Neural progenitor cell (in vitro differentiated cells): ENCODE measurements at regions not wholly inside any gene's neighbourhood (a gene's known extent, or its start where the extent isn't known, plus 50 kb on each side); places are given as distances from the start of the nearest gene placed in this dataset.

ENCODE experiments used
- DNase-seq: peaks from one replicate; pipeline ENCODE4 v3.0.0-alpha.2; 2016; ENCODE audit warnings: low spot score
- H2AFZ ChIP-seq: fragments of 200-600 bp; sonication (generic); replicated peaks from 2 replicates; pipeline ENCODE4 v1.6.1; 2016; ENCODE audit warnings: antibody characterized with exemption
- H3F3A ChIP-seq: fragments of 200-600 bp; sonication (generic); 2 replicates; pipeline ENCODE4 v1.6.1; 2016; ENCODE audit warnings: antibody characterized with exemption, low read depth
- H3K27ac ChIP-seq: fragments of 200-600 bp; sonication (generic); 2 replicates; pipeline ENCODE4 v1.5.1; 2016; ENCODE audit warnings: mild to moderate bottlenecking
- H3K27me3 ChIP-seq: fragments of 200-600 bp; sonication (generic); 2 replicates; pipeline ENCODE4 v1.6.1; 2016; ENCODE audit warnings: mild to moderate bottlenecking, moderate library complexity
- H3K36me3 ChIP-seq: fragments of 200-600 bp; sonication (generic); 2 replicates; pipeline ENCODE4 v1.5.1; 2016
- H3K4me1 ChIP-seq: fragments of 200-600 bp; sonication (generic); 2 replicates; pipeline ENCODE4 v1.6.1; 2016; ENCODE audit warnings: mixed run types
- H3K4me2 ChIP-seq: fragments of 200-600 bp; sonication (generic); 2 replicates; pipeline ENCODE4 v1.6.1; 2016
- H3K4me3 ChIP-seq: fragments of 200-600 bp; sonication (generic); 2 replicates; pipeline ENCODE4 v1.5.1; 2016
- H3K79me2 ChIP-seq: fragments of 200-600 bp; sonication (generic); 2 replicates; pipeline ENCODE4 v1.6.1; 2016; ENCODE audit warnings: low read depth
- H3K9ac ChIP-seq: fragments of 200-600 bp; sonication (generic); 2 replicates; pipeline ENCODE4 v1.6.1; 2016
- H3K9me3 ChIP-seq: fragments of 200-600 bp; sonication (generic); 2 replicates; pipeline ENCODE4 v1.5.1; 2016; ENCODE audit warnings: low read depth
- H4K20me1 ChIP-seq: fragments of 200-600 bp; sonication (generic); 2 replicates; pipeline ENCODE4 v1.6.1; 2016; ENCODE audit warnings: low read depth
- H3K27ac Mint-ChIP-seq: 3 replicates; pipeline ENCODE4 v1.8.0; 2021; ENCODE audit warnings: mixed read lengths
- H3K27me3 Mint-ChIP-seq: 2 replicates; pipeline ENCODE4 v1.8.0; 2022; ENCODE audit warnings: low read depth, mild to moderate bottlenecking, inconsistent platforms, moderate library complexity, mixed read lengths; ENCODE audit not compliant: insufficient read depth
- H3K36me3 Mint-ChIP-seq: 3 replicates; pipeline ENCODE4 v1.8.0; 2021; ENCODE audit warnings: mixed read lengths
- H3K4me1 Mint-ChIP-seq: 3 replicates; pipeline ENCODE4 v1.8.0; 2021; ENCODE audit warnings: mixed read lengths
- H3K4me3 Mint-ChIP-seq: 3 replicates; pipeline ENCODE4 v1.8.0; 2021; ENCODE audit warnings: mild to moderate bottlenecking, moderate library complexity, mixed read lengths
- H3K9me3 Mint-ChIP-seq: 3 replicates; pipeline ENCODE4 v1.8.0; 2020; ENCODE audit warnings: mixed read lengths
- CTCF ChIP-seq: fragments of 200-600 bp; sonication (generic); IDR thresholded peaks from 2 replicates; pipeline ENCODE4 v1.5.1; 2017; ENCODE audit warnings: antibody characterized with exemption, mild to moderate bottlenecking
- EZH2 ChIP-seq: fragments of 200-600 bp; sonication (generic); IDR thresholded peaks from 2 replicates; pipeline ENCODE4 v1.6.1; 2017; ENCODE audit warnings: antibody characterized with exemption, mild to moderate bottlenecking, moderate library complexity
- EZH2phosphoT487 ChIP-seq: fragments of 200-600 bp; sonication (generic); IDR thresholded peaks from 2 replicates; pipeline ENCODE4 v1.6.1; 2017; ENCODE audit warnings: antibody characterized with exemption

- Mint-ChIP-seq H3K36me3 (no peaks in the 10 kb centered on the region), H3K4me1 (no peaks in the 10 kb centered on the region)
- H2AFZ ChIP-seq, result peak overlapping the region; percentile 20
Observed at GRCh38 chr14:42149609-42150261, 543.1 kb downstream of the LRFN5 start.

DNA sequence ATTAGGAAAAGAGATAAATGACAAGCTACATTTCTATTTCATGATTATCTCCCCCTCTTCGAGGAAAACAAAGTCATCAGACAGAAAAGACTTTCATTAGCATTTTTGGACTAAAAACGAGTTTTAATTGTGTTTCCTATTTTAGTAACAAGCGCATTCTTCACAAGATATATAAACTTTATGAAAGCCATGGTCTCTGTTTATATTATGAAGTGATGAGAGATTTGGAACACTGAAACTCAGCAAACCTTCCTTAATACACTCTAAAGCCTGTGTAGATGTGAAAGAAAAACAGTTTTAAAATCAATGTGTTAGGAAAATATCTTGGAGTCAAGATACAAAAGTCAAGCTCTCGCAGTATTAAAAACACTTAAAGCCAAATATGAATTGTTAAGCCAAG is 539.1 kb downstream of the LRFN5 start:
- Histone ChIP-seq H3K4me2 (no peak overlapping the region), H3K4me3 (no peak overlapping the region), H3K27ac (no peak overlapping the region), H3K9ac (no peak overlapping the region), H4K20me1 (no peaks in the 10 kb centered on the region), H3F3A (no peaks in the 10 kb centered on the region), H3K9me3 (no peaks in the 10 kb centered on the region), H3K4me1 (no peaks in the 10 kb centered on the region), H2AFZ (no peak overlapping the region), H3K79me2 (no peaks in the 10 kb centered on the region), H3K27me3 (no peaks in the 10 kb centered on the region), H3K36me3 (no peaks in the 10 kb centered on the region)
- DNase-seq, result no peak
- Mint-ChIP-seq H3K9me3 (no peaks in the 10 kb centered on the region), H3K27ac (no peak overlapping the region), H3K4me3 (no peak overlapping the region), H3K36me3 (no peaks in the 10 kb centered on the region), H3K4me1 (no peaks in the 10 kb centered on the region), H3K27me3 (no peaks in the 10 kb centered on the region)
- no peak for TF ChIP-seq EZH2
- TF ChIP-seq CTCF, result no peak
- TF ChIP-seq EZH2phosphoT487, result no peak

More at GRCh38 chr14:42149609-42150261, 543.1 kb downstream of the LRFN5 start:
- Histone ChIP-seq H3K9me3 (no peaks in the 10 kb centered on the region), H3K27ac (no peak overlapping the region), H3F3A (no peaks in the 10 kb centered on the region), H3K36me3 (no peaks in the 10 kb centered on the region), H3K4me2 (no peak overlapping the region), H4K20me1 (no peaks in the 10 kb centered on the region), H3K27me3 (no peaks in the 10 kb centered on the region), H3K4me1 (no peaks in the 10 kb centered on the region), H3K79me2 (no peaks in the 10 kb centered on the region), H3K9ac (no peak overlapping the region), H3K4me3 (no peak overlapping the region)
- TF ChIP-seq EZH2phosphoT487, result no peak
- no peak for TF ChIP-seq CTCF
- TF ChIP-seq EZH2, result no peak
- Mint-ChIP-seq H3K27me3 (no peaks in the 10 kb centered on the region), H3K9me3 (no peaks in the 10 kb centered on the region), H3K27ac (no peak overlapping the region), H3K4me3 (no peak overlapping the region)
- DNase-seq, result no peak

GRCh38 chr14:42143114-42143513 is 536.4 kb downstream of the LRFN5 start:
- no peak overlapping the region for H3K27ac ChIP-seq
- no peak overlapping the region for H3K9ac ChIP-seq
- H3K79me2 ChIP-seq, result no peaks in the 10 kb centered on the region
- no peak overlapping the region for H3K27ac Mint-ChIP-seq
- H3K9me3 Mint-ChIP-seq, result no peaks in the 10 kb centered on the region
- no peaks in the 10 kb centered on the region for H3K9me3 ChIP-seq
- H3K4me1 ChIP-seq, result no peaks in the 10 kb centered on the region
- TF ChIP-seq EZH2phosphoT487, result no peak
- TF ChIP-seq EZH2, result no peak
- no peak for TF ChIP-seq CTCF
- no peaks in the 10 kb centered on the region for H3F3A ChIP-seq
- H3K4me1 Mint-ChIP-seq, result no peaks in the 10 kb centered on the region
- H3K36me3 Mint-ChIP-seq, result no peaks in the 10 kb centered on the region
- H3K27me3 Mint-ChIP-seq, result no peaks in the 10 kb centered on the region
- no peak overlapping the region for H2AFZ ChIP-seq
- no peaks in the 10 kb centered on the region for H4K20me1 ChIP-seq
- no peaks in the 10 kb centered on the region for H3K36me3 ChIP-seq
- H3K27me3 ChIP-seq, result no peaks in the 10 kb centered on the region
- DNase-seq, result no peak
- H3K4me2 ChIP-seq, result no peak overlapping the region
- no peak overlapping the region for H3K4me3 ChIP-seq
- H3K4me3 Mint-ChIP-seq, result no peak overlapping the region
